PC-9 (cell line): ENCODE measurements at regions not wholly inside any gene's neighbourhood (a gene's known extent, or its start where the extent isn't known, plus 50 kb on each side); places are given as distances from the start of the nearest gene placed in this dataset.

Experiments used
- BruUV-seq: library from RNA; stranded (reverse); fragments of 400-500 nt; replicated peaks from 2 replicates; lab custom pipeline; 2021; lab: Mats Ljungman, UMichigan
- CTCF ChIA-PET: fragments of 300-600 bp; sonication (Branson Sonifier 250); formaldehyde crosslinking; loops from one replicate; lab custom pipeline; 2022; ENCODE audit warnings: antibody characterized with exemption; lab: Charles Lee
- POLR2A ChIA-PET: fragments of 300-600 bp; sonication (Branson Sonifier 250); formaldehyde crosslinking; loops from one replicate; lab custom pipeline; 2022; ENCODE audit warnings: antibody characterized with exemption; ENCODE audit not compliant: unreplicated experiment; lab: Charles Lee
- DNase-seq, 2 experiments: peaks; one replicate each; pipeline versions ENCODE4 v3.0.0 to v3.0.0-alpha.2; 2015 to 2022; ENCODE audit warnings: mixed read lengths in 1 of 2
- H2AFZ ChIP-seq: fragments of 200-600 bp; sonication (generic); 2 replicates; pipeline ENCODE4 v1.8.1; 2017; ENCODE audit warnings: antibody characterized with exemption
- H3F3A ChIP-seq: fragments of 200-600 bp; sonication (generic); 2 replicates; pipeline ENCODE4 v1.8.1; 2017; ENCODE audit warnings: antibody characterized with exemption, mild to moderate bottlenecking, low read depth; ENCODE audit not compliant: insufficient read depth
- H3K27ac ChIP-seq: fragments of 200-600 bp; sonication (generic); 2 replicates; pipeline ENCODE4 v1.6.1; 2016; ENCODE audit warnings: mixed run types
- H3K27me3 ChIP-seq: fragments of 200-600 bp; sonication (generic); 2 replicates; pipeline ENCODE4 v1.6.1; 2016; ENCODE audit warnings: low read depth, mixed run types; ENCODE audit not compliant: insufficient read depth
- H3K36me3 ChIP-seq: fragments of 200-600 bp; sonication (generic); 2 replicates; pipeline ENCODE4 v1.6.1; 2016; ENCODE audit warnings: low read depth, mixed run types
- H3K4me1 ChIP-seq: fragments of 200-600 bp; sonication (generic); replicated peaks from 2 replicates; pipeline ENCODE4 v1.6.1; 2016; ENCODE audit warnings: mixed run types; ENCODE audit not compliant: insufficient read depth
- H3K4me2 ChIP-seq: fragments of 200-600 bp; sonication (generic); 2 replicates; pipeline ENCODE4 v1.6.1; 2017; ENCODE audit warnings: mixed run types
- H3K4me3 ChIP-seq: fragments of 200-600 bp; sonication (generic); 2 replicates; pipeline ENCODE4 v1.6.1; 2016; ENCODE audit warnings: mixed run types
- H3K79me2 ChIP-seq: fragments of 200-600 bp; sonication (generic); 2 replicates; pipeline ENCODE4 v1.6.1; 2017; ENCODE audit warnings: low read depth, mixed run types
- H3K9me2 ChIP-seq: fragments of 200-600 bp; sonication (generic); 2 replicates; pipeline ENCODE4 v1.8.1; 2017; ENCODE audit warnings: mild to moderate bottlenecking; ENCODE audit not compliant: insufficient read depth
- H3K9me3 ChIP-seq: fragments of 200-600 bp; sonication (generic); 2 replicates; pipeline ENCODE4 v1.8.1; 2016; ENCODE audit warnings: low read depth; ENCODE audit not compliant: insufficient read depth
- H4K20me1 ChIP-seq: fragments of 200-600 bp; sonication (generic); 2 replicates; pipeline ENCODE4 v1.8.1; 2017; ENCODE audit not compliant: insufficient read depth
- CTCF ChIP-seq: fragments of 200-600 bp; sonication (generic); conservative IDR thresholded peaks from 2 replicates; pipeline ENCODE4 v1.6.1; 2017; ENCODE audit warnings: mixed run types, antibody characterized with exemption, mild to moderate bottlenecking, moderate library complexity
- EZH2 ChIP-seq: fragments of 200-600 bp; sonication (generic); IDR thresholded peaks from 2 replicates; pipeline ENCODE4 v1.8.0; 2017; ENCODE audit warnings: antibody characterized with exemption, low read depth
- intact Hi-C: fragments of 100-400 bp; cut with micrococcal nuclease; formaldehyde crosslinking; loops from one replicate; pipeline ENCODE4 v1.10.0; 2022; ENCODE audit not compliant: unreplicated experiment

GRCh38 chr4:177214935-177215334, 94.7 kb upstream of the NEIL3 start:
- TF ChIP-seq CTCF, result no peak
- TF ChIP-seq EZH2, result no peak
- BruUV-seq, result no TSS peak
- Histone ChIP-seq H3K9me3 (no peaks in the 10 kb centered on the region), H2AFZ (no peak overlapping the region), H3K4me1 (no peaks in the 10 kb centered on the region), H3K4me2 (no peak overlapping the region), H3K27ac (no peak overlapping the region), H3K79me2 (no peaks in the 10 kb centered on the region), H3K27me3 (no peaks in the 10 kb centered on the region), H3F3A (no peaks in the 10 kb centered on the region), H3K9me2 (no peaks in the 10 kb centered on the region), H3K4me3 (no peak overlapping the region), H3K36me3 (no peaks in the 10 kb centered on the region), H4K20me1 (no peaks in the 10 kb centered on the region)
- ChIA-PET POLR2A (no interaction called here), CTCF (no interaction called here)
- no peak for DNase-seq
- intact Hi-C loops, result no loop called here

- Histone ChIP-seq H3K27ac (no peak overlapping the region), H3K4me3 (no peak overlapping the region), H2AFZ (no peak overlapping the region), H3K79me2 (no peaks in the 10 kb centered on the region), H4K20me1 (no peaks in the 10 kb centered on the region), H3K4me1 (no peaks in the 10 kb centered on the region), H3F3A (no peaks in the 10 kb centered on the region), H3K36me3 (no peaks in the 10 kb centered on the region), H3K9me2 (no peaks in the 10 kb centered on the region), H3K27me3 (no peaks in the 10 kb centered on the region), H3K9me3 (no peaks in the 10 kb centered on the region), H3K4me2 (no peak overlapping the region)
- POLR2A ChIA-PET, result no interaction called here
- CTCF ChIA-PET, result no interaction called here
- TF ChIP-seq EZH2 (no peak), CTCF (no peak)
- intact Hi-C loops, result no loop called here
- BruUV-seq, result no TSS peak
- no peak for DNase-seq
Observed at GRCh38 chr4:177220376-177220775, 89.3 kb upstream of the NEIL3 start.

- H3K79me2 ChIP-seq, result no peaks in the 10 kb centered on the region
- no peak for DNase-seq
- H3F3A ChIP-seq, result no peaks in the 10 kb centered on the region
- H3K9me2 ChIP-seq, result no peaks in the 10 kb centered on the region
- H3K4me2 ChIP-seq, result no peak overlapping the region
- CTCF ChIA-PET, result no interaction called here
- no peaks in the 10 kb centered on the region for H4K20me1 ChIP-seq
- intact Hi-C loops, result no loop called here
- TF ChIP-seq EZH2 (no peak), CTCF (no peak)
- no peaks in the 10 kb centered on the region for H3K4me1 ChIP-seq
- BruUV-seq, result no TSS peak
- H3K9me3 ChIP-seq, result no peaks in the 10 kb centered on the region
- POLR2A ChIA-PET, result no interaction called here
- no peak overlapping the region for H2AFZ ChIP-seq
- H3K36me3 ChIP-seq, result no peaks in the 10 kb centered on the region
- no peaks in the 10 kb centered on the region for H3K27me3 ChIP-seq
- H3K4me3 ChIP-seq, result no peak overlapping the region
- no peak overlapping the region for H3K27ac ChIP-seq
Observed at GRCh38 chr4:177222781-177223180, 86.9 kb upstream of the NEIL3 start.
